ENCODE measurements at regions not wholly inside any gene's neighbourhood (a gene's known extent, or its start where the extent isn't known, plus 50 kb on each side); places are given as distances from the start of the nearest gene placed in this dataset.

GRCh38 chr12:34396006-34396860 lies 373.9 kb downstream of the ALG10 start:
- Histone ChIP-seq H4K20me1 (ENCODE audit: control insufficient read depth, extremely low read depth, insufficient read depth, low read length) (no peaks in the 10 kb centered on the region), H3K9me3 (ENCODE audit: control insufficient read depth, insufficient read depth, low read depth, low read length) (no peaks in the 10 kb centered on the region)
- no peak for DNase-seq (ENCODE audit: low read depth in 2 of 2)

GRCh38 chr12:34396861-34397590 lies 374.7 kb downstream of the ALG10 start:
- no peak for DNase-seq (ENCODE audit: low read depth in 2 of 2)
- H3K4me2 ChIP-seq (ENCODE audit: extremely low read depth, insufficient read depth, low read length): no peak overlapping the region
- H2AFZ ChIP-seq (ENCODE audit: low read length): no peak overlapping the region
- no peak overlapping the region for H3K9ac ChIP-seq (ENCODE audit: insufficient read depth, low read length)
- no peaks in the 10 kb centered on the region for H3K36me3 ChIP-seq (ENCODE audit: control insufficient read depth, insufficient read depth, low read length)
- H3K79me2 ChIP-seq (ENCODE audit: control insufficient read depth, insufficient read depth, low read length): no peaks in the 10 kb centered on the region
- no peaks in the 10 kb centered on the region for H3K9me3 ChIP-seq (ENCODE audit: control insufficient read depth, insufficient read depth, low read depth, low read length)
- H3K4me3 ChIP-seq (replicated peaks in 1 of 4; ENCODE audit: control extremely low read depth in 1 of 4, insufficient read depth in 1 of 4, low read depth in 3 of 4, low read length in 4 of 4): no peak overlapping the region
- TF ChIP-seq EZH2 (IDR thresholded peaks at IDR 0.05; ENCODE audit: low read length, missing control alignments) (no peak), CTCF (conservative IDR thresholded peaks at IDR 0.05 in 1 of 2, IDR thresholded peaks at IDR 0.05 in 1 of 2; ENCODE audit: low read depth in 1 of 2, low read length in 2 of 2) (no peak)
- no peaks in the 10 kb centered on the region for H3K4me1 ChIP-seq (ENCODE audit: control insufficient read depth, extremely low read depth, insufficient read depth, low read length)
- no peak overlapping the region for H3K27ac ChIP-seq (ENCODE audit: insufficient read depth, low read length)
- no peaks in the 10 kb centered on the region for H3K27me3 ChIP-seq (ENCODE audit: control insufficient read depth, insufficient read depth, low read length)
- no peaks in the 10 kb centered on the region for H4K20me1 ChIP-seq (ENCODE audit: control insufficient read depth, extremely low read depth, insufficient read depth, low read length)

More at GRCh38 chr12:34396006-34396860, 373.9 kb downstream of the ALG10 start:
- TF ChIP-seq CTCF (conservative IDR thresholded peaks at IDR 0.05 in 1 of 2, IDR thresholded peaks at IDR 0.05 in 1 of 2; ENCODE audit: low read depth in 1 of 2, low read length in 2 of 2) (no peak), EZH2 (IDR thresholded peaks at IDR 0.05; ENCODE audit: low read length, missing control alignments) (no peak)
- Histone ChIP-seq H3K4me1 (ENCODE audit: control insufficient read depth, extremely low read depth, insufficient read depth, low read length) (no peaks in the 10 kb centered on the region), H3K27ac (ENCODE audit: insufficient read depth, low read length) (no peak overlapping the region), H3K27me3 (ENCODE audit: control insufficient read depth, insufficient read depth, low read length) (no peaks in the 10 kb centered on the region), H3K79me2 (ENCODE audit: control insufficient read depth, insufficient read depth, low read length) (no peaks in the 10 kb centered on the region), H2AFZ (ENCODE audit: low read length) (no peak overlapping the region), H3K4me3 (replicated peaks in 1 of 4; ENCODE audit: control extremely low read depth in 1 of 4, insufficient read depth in 1 of 4, low read depth in 3 of 4, low read length in 4 of 4) (no peak overlapping the region), H3K4me2 (ENCODE audit: extremely low read depth, insufficient read depth, low read length) (no peak overlapping the region), H3K36me3 (ENCODE audit: control insufficient read depth, insufficient read depth, low read length) (no peaks in the 10 kb centered on the region), H3K9ac (ENCODE audit: insufficient read depth, low read length) (no peak overlapping the region)

GRCh38 chr12:34397591-34398365 lies 375.5 kb downstream of the ALG10 start:
- Histone ChIP-seq H2AFZ (ENCODE audit: low read length) (no peak overlapping the region), H3K9ac (ENCODE audit: insufficient read depth, low read length) (no peak overlapping the region), H3K9me3 (ENCODE audit: control insufficient read depth, insufficient read depth, low read depth, low read length) (no peaks in the 10 kb centered on the region), H3K27me3 (ENCODE audit: control insufficient read depth, insufficient read depth, low read length) (no peaks in the 10 kb centered on the region), H3K27ac (ENCODE audit: insufficient read depth, low read length) (no peak overlapping the region), H3K4me3 (replicated peaks in 1 of 4; ENCODE audit: control extremely low read depth in 1 of 4, insufficient read depth in 1 of 4, low read depth in 3 of 4, low read length in 4 of 4) (no peak overlapping the region), H4K20me1 (ENCODE audit: control insufficient read depth, extremely low read depth, insufficient read depth, low read length) (no peaks in the 10 kb centered on the region), H3K36me3 (ENCODE audit: control insufficient read depth, insufficient read depth, low read length) (no peaks in the 10 kb centered on the region), H3K4me2 (ENCODE audit: extremely low read depth, insufficient read depth, low read length) (no peak overlapping the region), H3K79me2 (ENCODE audit: control insufficient read depth, insufficient read depth, low read length) (no peaks in the 10 kb centered on the region), H3K4me1 (ENCODE audit: control insufficient read depth, extremely low read depth, insufficient read depth, low read length) (no peaks in the 10 kb centered on the region)
- DNase-seq (ENCODE audit: low read depth in 2 of 2): no peak
- no peak for TF ChIP-seq CTCF (conservative IDR thresholded peaks at IDR 0.05 in 1 of 2, IDR thresholded peaks at IDR 0.05 in 1 of 2; ENCODE audit: low read depth in 1 of 2, low read length in 2 of 2)
- TF ChIP-seq EZH2 (IDR thresholded peaks at IDR 0.05; ENCODE audit: low read length, missing control alignments): no peak

All from fibroblast of lung (primary cell).